HEK293 (cell line): ENCODE measurements at regions not wholly inside any gene's neighbourhood (a gene's known extent, or its start where the extent isn't known, plus 50 kb on each side); places are given as distances from the start of the nearest gene placed in this dataset.

ENCODE experiments used
- CTCF ChIP-seq: fragments of 450-650 bp; formaldehyde crosslinking; IDR thresholded peaks from 2 replicates; pipeline ENCODE4 v1.5.1; 2016; ENCODE audit warnings: missing biosample characterization, missing genetic modification characterization
- KLF16 ChIP-seq: fragments of 450-650 bp; formaldehyde crosslinking; IDR thresholded peaks from 2 replicates; pipeline ENCODE4 v1.5.1; 2017; ENCODE audit warnings: missing biosample characterization, missing genetic modification characterization
- MEIS1 ChIP-seq: sonication (generic); formaldehyde crosslinking; IDR thresholded peaks from 2 replicates; pipeline ENCODE4 v1.8.1; 2022; ENCODE audit warnings: missing genetic modification reagents, mild to moderate bottlenecking, borderline replicate concordance
- PATZ1 ChIP-seq: fragments of 450-650 bp; formaldehyde crosslinking; IDR thresholded peaks from 2 replicates; pipeline ENCODE4 v1.5.1; 2016; ENCODE audit warnings: missing biosample characterization, missing genetic modification characterization
- PRDM10 ChIP-seq: fragments of 450-650 bp; formaldehyde crosslinking; IDR thresholded peaks from 2 replicates; pipeline ENCODE4 v1.5.1; 2016; ENCODE audit warnings: missing biosample characterization, missing genetic modification characterization
- REPIN1 ChIP-seq: fragments of 450-650 bp; formaldehyde crosslinking; IDR thresholded peaks from 2 replicates; pipeline ENCODE4 v1.5.1; 2017; ENCODE audit warnings: missing biosample characterization, missing genetic modification characterization, low read depth
- REST ChIP-seq: fragments of 450-650 bp; formaldehyde crosslinking; IDR thresholded peaks from 2 replicates; pipeline ENCODE4 v1.5.1; 2016; ENCODE audit warnings: missing biosample characterization, missing genetic modification characterization
- SALL2 ChIP-seq: fragments of 450-650 bp; formaldehyde crosslinking; IDR thresholded peaks from 2 replicates; pipeline ENCODE4 v1.5.0; 2017; ENCODE audit warnings: missing biosample characterization, mild to moderate bottlenecking, missing genetic modification characterization, borderline replicate concordance
- TRIM28 ChIP-seq: IDR thresholded peaks from 2 replicates; pipeline ENCODE4 v1.6.1; 2011; ENCODE audit warnings: low read length, control low read depth, borderline replicate concordance
- ZEB2 ChIP-seq: fragments of 450-650 bp; formaldehyde crosslinking; IDR thresholded peaks from 2 replicates; pipeline ENCODE4 v1.5.1; 2016; ENCODE audit warnings: missing biosample characterization, missing genetic modification characterization
- ZNF239 ChIP-seq: fragments of 450-650 bp; formaldehyde crosslinking; IDR thresholded peaks from 2 replicates; pipeline ENCODE4 v1.5.1; 2016; ENCODE audit warnings: missing biosample characterization, missing genetic modification characterization
- ZNF366 ChIP-seq: fragments of 450-650 bp; formaldehyde crosslinking; conservative IDR thresholded peaks from 2 replicates; pipeline ENCODE4 v1.5.1; 2016; ENCODE audit warnings: missing biosample characterization, missing genetic modification characterization

DNA sequence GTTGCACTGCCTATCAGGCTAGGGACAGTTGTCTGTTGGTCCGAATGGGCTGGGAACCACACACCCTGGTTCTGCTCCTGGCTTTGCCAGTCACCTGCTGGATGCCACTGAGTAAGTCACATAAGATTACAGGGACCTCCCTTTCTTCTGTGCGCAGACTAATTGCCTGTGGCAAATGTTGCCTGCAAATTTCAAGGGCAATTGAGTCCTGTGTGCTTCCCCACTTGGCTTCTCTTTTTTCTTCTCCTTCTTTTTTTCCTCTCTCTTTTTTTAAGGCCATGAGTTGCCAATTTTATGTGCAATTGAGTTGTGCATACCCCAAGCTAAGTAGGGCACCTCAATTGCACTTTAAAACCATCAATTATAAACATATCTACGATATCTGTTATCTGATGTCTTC, 963.4 kb downstream of the MCTP2 start:
- TF ChIP-seq ZNF239 (no peak), CTCF (tag by site-specific recombination) (no peak), MEIS1 (CRISPR knock-in tag) (no peak), TRIM28 (no peak), REST (tag by site-specific recombination) (no peak), KLF16 (no peak), REPIN1 (no peak), PATZ1 (tag by site-specific recombination) (no peak), ZNF366 (tag by site-specific recombination) (no peak), ZEB2 (tag by site-specific recombination) (no peak), PRDM10 (tag by site-specific recombination) (no peak), SALL2 (tag by site-specific recombination) (no peak)
